HEK293 (cell line): ENCODE measurements at regions not wholly inside any gene's neighbourhood (a gene's known extent, or its start where the extent isn't known, plus 50 kb on each side); places are given as distances from the start of the nearest gene placed in this dataset.

Experiments
- FEZF1 ChIP-seq: fragments of 450-650 bp; formaldehyde crosslinking; IDR thresholded peaks from 2 replicates; pipeline ENCODE4 v1.5.1; 2016; ENCODE audit warnings: missing biosample characterization, missing genetic modification characterization
- HOXD13 ChIP-seq: sonication (generic); formaldehyde crosslinking; IDR thresholded peaks from 2 replicates; pipeline ENCODE4 v1.8.0; 2022; ENCODE audit warnings: missing genetic modification reagents, borderline replicate concordance
- KLF1 ChIP-seq: fragments of 450-650 bp; formaldehyde crosslinking; IDR thresholded peaks from 2 replicates; pipeline ENCODE4 v1.5.1; 2016; ENCODE audit warnings: missing biosample characterization, missing genetic modification characterization
- MZF1 ChIP-seq: fragments of 450-650 bp; formaldehyde crosslinking; IDR thresholded peaks from 2 replicates; pipeline ENCODE4 v1.5.1; 2017; ENCODE audit warnings: missing biosample characterization, missing genetic modification characterization, borderline replicate concordance
- OVOL3 ChIP-seq: fragments of 450-650 bp; formaldehyde crosslinking; IDR thresholded peaks from 2 replicates; pipeline ENCODE4 v1.5.1; 2016; ENCODE audit warnings: missing biosample characterization, missing genetic modification characterization
- ZEB2 ChIP-seq: fragments of 450-650 bp; formaldehyde crosslinking; IDR thresholded peaks from 2 replicates; pipeline ENCODE4 v1.5.1; 2016; ENCODE audit warnings: missing biosample characterization, missing genetic modification characterization
- ZFHX2 ChIP-seq: fragments of 450-650 bp; formaldehyde crosslinking; conservative IDR thresholded peaks from 2 replicates; pipeline ENCODE4 v1.5.1; 2016; ENCODE audit warnings: missing biosample characterization, missing genetic modification characterization
- ZNF19 ChIP-seq: fragments of 450-650 bp; formaldehyde crosslinking; IDR thresholded peaks from 2 replicates; pipeline ENCODE4; 2016; ENCODE audit warnings: missing biosample characterization, missing genetic modification characterization, low read depth
- ZNF2 ChIP-seq: fragments of 450-650 bp; formaldehyde crosslinking; IDR thresholded peaks from 2 replicates; pipeline ENCODE4 v1.5.1; 2016; ENCODE audit warnings: missing biosample characterization, missing genetic modification characterization
- ZNF202 ChIP-seq: fragments of 450-650 bp; formaldehyde crosslinking; IDR thresholded peaks from 2 replicates; pipeline ENCODE4 v1.5.1; 2016; ENCODE audit warnings: missing biosample characterization, missing genetic modification characterization, borderline replicate concordance
- ZNF221 ChIP-seq: fragments of 450-650 bp; formaldehyde crosslinking; IDR thresholded peaks from 2 replicates; pipeline ENCODE4 v1.5.1; 2017; ENCODE audit warnings: missing biosample characterization, missing genetic modification characterization, borderline replicate concordance
- ZNF335 ChIP-seq: fragments of 450-650 bp; formaldehyde crosslinking; conservative IDR thresholded peaks from 2 replicates; pipeline ENCODE4 v1.5.1; 2016; ENCODE audit warnings: missing biosample characterization, missing genetic modification characterization
- ZNF341 ChIP-seq: fragments of 450-650 bp; formaldehyde crosslinking; IDR thresholded peaks from 2 replicates; pipeline ENCODE4; 2016; ENCODE audit warnings: low read depth, missing biosample characterization, missing genetic modification characterization
- ZNF366 ChIP-seq: fragments of 450-650 bp; formaldehyde crosslinking; conservative IDR thresholded peaks from 2 replicates; pipeline ENCODE4 v1.5.1; 2016; ENCODE audit warnings: missing biosample characterization, missing genetic modification characterization
- ZNF394 ChIP-seq: fragments of 450-650 bp; formaldehyde crosslinking; IDR thresholded peaks from 2 replicates; pipeline ENCODE4 v1.5.1; 2016; ENCODE audit warnings: missing biosample characterization, missing genetic modification characterization, mild to moderate bottlenecking, moderate library complexity, borderline replicate concordance
- ZNF433 ChIP-seq: fragments of 450-650 bp; formaldehyde crosslinking; IDR thresholded peaks from 2 replicates; pipeline ENCODE4 v1.5.1; 2016; ENCODE audit warnings: missing biosample characterization, missing genetic modification characterization, low read depth
- ZNF513 ChIP-seq: fragments of 450-650 bp; IDR thresholded peaks from 2 replicates; pipeline ENCODE4 v1.5.1; 2018; ENCODE audit warnings: missing biosample characterization, missing genetic modification characterization
- ZNF610 ChIP-seq: fragments of 450-650 bp; formaldehyde crosslinking; IDR thresholded peaks from 2 replicates; pipeline ENCODE4 v1.5.1; 2016; ENCODE audit warnings: missing biosample characterization, missing genetic modification characterization, borderline replicate concordance
- ZNF629 ChIP-seq: fragments of 450-650 bp; formaldehyde crosslinking; IDR thresholded peaks from 2 replicates; pipeline ENCODE4 v1.5.1; 2017; ENCODE audit warnings: missing biosample characterization, missing genetic modification characterization
- ZNF654 ChIP-seq: fragments of 450-650 bp; formaldehyde crosslinking; IDR thresholded peaks from 2 replicates; pipeline ENCODE4 v1.5.1; 2016; ENCODE audit warnings: low read depth, missing biosample characterization, missing genetic modification characterization
- ZNF660 ChIP-seq: fragments of 450-650 bp; IDR thresholded peaks from 2 replicates; pipeline ENCODE4 v1.5.1; 2018; ENCODE audit warnings: missing biosample characterization, mild to moderate bottlenecking, missing genetic modification characterization
- ZSCAN30 ChIP-seq: fragments of 450-650 bp; IDR thresholded peaks from 2 replicates; pipeline ENCODE4 v1.5.1; 2018; ENCODE audit warnings: missing biosample characterization, mild to moderate bottlenecking, missing genetic modification characterization, moderate library complexity
- ZSCAN5A ChIP-seq: fragments of 450-650 bp; formaldehyde crosslinking; IDR thresholded peaks from 2 replicates; pipeline ENCODE4 v1.5.1; 2016; ENCODE audit warnings: missing biosample characterization, missing genetic modification characterization
- TF ChIP-seq, protein P1 (sequence below): fragments of 450-650 bp; formaldehyde crosslinking; IDR thresholded peaks from 2 replicates; pipeline ENCODE4 v1.5.1; 2016; ENCODE audit warnings: missing biosample characterization, missing genetic modification characterization
- TF ChIP-seq, protein P2 (sequence below): fragments of 450-650 bp; formaldehyde crosslinking; IDR thresholded peaks from 2 replicates; pipeline ENCODE4 v1.5.1; 2016; ENCODE audit warnings: missing biosample characterization, missing genetic modification characterization
- TF ChIP-seq, protein P3 (sequence below): fragments of 450-650 bp; formaldehyde crosslinking; IDR thresholded peaks from 2 replicates; pipeline ENCODE4 v1.5.1; 2016; ENCODE audit warnings: missing biosample characterization, missing genetic modification characterization
- TF ChIP-seq, protein P4 (sequence below): fragments of 450-650 bp; formaldehyde crosslinking; IDR thresholded peaks from 2 replicates; pipeline ENCODE4 v1.5.1; 2016; ENCODE audit warnings: missing biosample characterization, missing genetic modification characterization

DNA sequence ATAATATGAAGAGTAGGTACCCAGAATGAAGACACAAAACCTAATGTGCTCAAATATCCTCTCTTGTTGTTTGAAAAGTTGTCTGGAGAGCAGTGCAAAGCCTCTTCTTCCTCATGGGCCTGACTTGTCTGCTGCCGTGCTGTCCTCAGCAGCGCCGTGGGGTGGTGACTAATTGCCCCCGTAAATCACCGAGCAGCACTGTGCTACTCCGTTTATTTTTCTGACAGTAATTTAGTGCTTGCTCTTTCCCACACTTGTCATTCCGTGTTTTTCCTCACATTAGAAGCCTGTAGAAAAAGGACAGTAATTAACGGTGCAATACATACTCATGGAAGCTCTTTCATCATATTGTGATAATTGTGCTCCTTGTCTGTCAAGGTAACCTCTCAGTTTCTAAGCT is 114.8 kb upstream of the BARHL2 start (continued):
- TF ChIP-seq, protein P1, sequence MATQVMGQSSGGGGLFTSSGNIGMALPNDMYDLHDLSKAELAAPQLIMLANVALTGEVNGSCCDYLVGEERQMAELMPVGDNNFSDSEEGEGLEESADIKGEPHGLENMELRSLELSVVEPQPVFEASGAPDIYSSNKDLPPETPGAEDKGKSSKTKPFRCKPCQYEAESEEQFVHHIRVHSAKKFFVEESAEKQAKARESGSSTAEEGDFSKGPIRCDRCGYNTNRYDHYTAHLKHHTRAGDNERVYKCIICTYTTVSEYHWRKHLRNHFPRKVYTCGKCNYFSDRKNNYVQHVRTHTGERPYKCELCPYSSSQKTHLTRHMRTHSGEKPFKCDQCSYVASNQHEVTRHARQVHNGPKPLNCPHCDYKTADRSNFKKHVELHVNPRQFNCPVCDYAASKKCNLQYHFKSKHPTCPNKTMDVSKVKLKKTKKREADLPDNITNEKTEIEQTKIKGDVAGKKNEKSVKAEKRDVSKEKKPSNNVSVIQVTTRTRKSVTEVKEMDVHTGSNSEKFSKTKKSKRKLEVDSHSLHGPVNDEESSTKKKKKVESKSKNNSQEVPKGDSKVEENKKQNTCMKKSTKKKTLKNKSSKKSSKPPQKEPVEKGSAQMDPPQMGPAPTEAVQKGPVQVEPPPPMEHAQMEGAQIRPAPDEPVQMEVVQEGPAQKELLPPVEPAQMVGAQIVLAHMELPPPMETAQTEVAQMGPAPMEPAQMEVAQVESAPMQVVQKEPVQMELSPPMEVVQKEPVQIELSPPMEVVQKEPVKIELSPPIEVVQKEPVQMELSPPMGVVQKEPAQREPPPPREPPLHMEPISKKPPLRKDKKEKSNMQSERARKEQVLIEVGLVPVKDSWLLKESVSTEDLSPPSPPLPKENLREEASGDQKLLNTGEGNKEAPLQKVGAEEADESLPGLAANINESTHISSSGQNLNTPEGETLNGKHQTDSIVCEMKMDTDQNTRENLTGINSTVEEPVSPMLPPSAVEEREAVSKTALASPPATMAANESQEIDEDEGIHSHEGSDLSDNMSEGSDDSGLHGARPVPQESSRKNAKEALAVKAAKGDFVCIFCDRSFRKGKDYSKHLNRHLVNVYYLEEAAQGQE (tag by site-specific recombination), result no peak
- TF ChIP-seq ZNF629 (tag by site-specific recombination), result peak; percentile 70
- TF ChIP-seq, protein P2, sequence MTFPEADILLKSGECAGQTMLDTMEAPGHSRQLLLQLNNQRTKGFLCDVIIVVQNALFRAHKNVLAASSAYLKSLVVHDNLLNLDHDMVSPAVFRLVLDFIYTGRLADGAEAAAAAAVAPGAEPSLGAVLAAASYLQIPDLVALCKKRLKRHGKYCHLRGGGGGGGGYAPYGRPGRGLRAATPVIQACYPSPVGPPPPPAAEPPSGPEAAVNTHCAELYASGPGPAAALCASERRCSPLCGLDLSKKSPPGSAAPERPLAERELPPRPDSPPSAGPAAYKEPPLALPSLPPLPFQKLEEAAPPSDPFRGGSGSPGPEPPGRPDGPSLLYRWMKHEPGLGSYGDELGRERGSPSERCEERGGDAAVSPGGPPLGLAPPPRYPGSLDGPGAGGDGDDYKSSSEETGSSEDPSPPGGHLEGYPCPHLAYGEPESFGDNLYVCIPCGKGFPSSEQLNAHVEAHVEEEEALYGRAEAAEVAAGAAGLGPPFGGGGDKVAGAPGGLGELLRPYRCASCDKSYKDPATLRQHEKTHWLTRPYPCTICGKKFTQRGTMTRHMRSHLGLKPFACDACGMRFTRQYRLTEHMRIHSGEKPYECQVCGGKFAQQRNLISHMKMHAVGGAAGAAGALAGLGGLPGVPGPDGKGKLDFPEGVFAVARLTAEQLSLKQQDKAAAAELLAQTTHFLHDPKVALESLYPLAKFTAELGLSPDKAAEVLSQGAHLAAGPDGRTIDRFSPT (tag by site-specific recombination), result no peak
- TF ChIP-seq ZSCAN5A (tag by site-specific recombination), result no peak
- TF ChIP-seq KLF1 (tag by site-specific recombination), result no peak
- TF ChIP-seq ZNF202 (tag by site-specific recombination), result no peak
- no peak for TF ChIP-seq HOXD13 (CRISPR knock-in tag)
- TF ChIP-seq ZNF513, result peak; percentile 61; the same call in 1 of the 2 replicates
- no peak for TF ChIP-seq ZSCAN30 (tag by site-specific recombination)
- no peak for TF ChIP-seq ZNF433 (tag by site-specific recombination)
- TF ChIP-seq MZF1 (tag by site-specific recombination), result no peak
- TF ChIP-seq ZNF394 (tag by site-specific recombination), result peak; percentile 94
- TF ChIP-seq ZNF654, result no peak
- TF ChIP-seq, protein P3, sequence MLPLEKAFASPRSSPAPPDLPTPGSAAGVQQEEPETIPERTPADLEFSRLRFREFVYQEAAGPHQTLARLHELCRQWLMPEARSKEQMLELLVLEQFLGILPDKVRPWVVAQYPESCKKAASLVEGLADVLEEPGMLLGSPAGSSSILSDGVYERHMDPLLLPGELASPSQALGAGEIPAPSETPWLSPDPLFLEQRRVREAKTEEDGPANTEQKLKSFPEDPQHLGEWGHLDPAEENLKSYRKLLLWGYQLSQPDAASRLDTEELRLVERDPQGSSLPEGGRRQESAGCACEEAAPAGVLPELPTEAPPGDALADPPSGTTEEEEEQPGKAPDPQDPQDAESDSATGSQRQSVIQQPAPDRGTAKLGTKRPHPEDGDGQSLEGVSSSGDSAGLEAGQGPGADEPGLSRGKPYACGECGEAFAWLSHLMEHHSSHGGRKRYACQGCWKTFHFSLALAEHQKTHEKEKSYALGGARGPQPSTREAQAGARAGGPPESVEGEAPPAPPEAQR (tag by site-specific recombination), result no peak
- TF ChIP-seq ZNF341 (tag by site-specific recombination), result no peak
- peak; percentile 78 for TF ChIP-seq ZEB2 (tag by site-specific recombination)
- no peak for TF ChIP-seq ZNF19
- no peak for TF ChIP-seq ZNF660 (tag by site-specific recombination)
- TF ChIP-seq ZNF366 (tag by site-specific recombination), result 0 out of 2 replicates have a peak, but pooled peaks have one; percentile 41
- TF ChIP-seq ZNF335 (tag by site-specific recombination), result 0 out of 2 replicates have a peak, but pooled peaks have one; percentile 42
- no peak for TF ChIP-seq OVOL3 (tag by site-specific recombination)
- peak; percentile 90 for TF ChIP-seq FEZF1 (tag by site-specific recombination)
- TF ChIP-seq, protein P4, sequence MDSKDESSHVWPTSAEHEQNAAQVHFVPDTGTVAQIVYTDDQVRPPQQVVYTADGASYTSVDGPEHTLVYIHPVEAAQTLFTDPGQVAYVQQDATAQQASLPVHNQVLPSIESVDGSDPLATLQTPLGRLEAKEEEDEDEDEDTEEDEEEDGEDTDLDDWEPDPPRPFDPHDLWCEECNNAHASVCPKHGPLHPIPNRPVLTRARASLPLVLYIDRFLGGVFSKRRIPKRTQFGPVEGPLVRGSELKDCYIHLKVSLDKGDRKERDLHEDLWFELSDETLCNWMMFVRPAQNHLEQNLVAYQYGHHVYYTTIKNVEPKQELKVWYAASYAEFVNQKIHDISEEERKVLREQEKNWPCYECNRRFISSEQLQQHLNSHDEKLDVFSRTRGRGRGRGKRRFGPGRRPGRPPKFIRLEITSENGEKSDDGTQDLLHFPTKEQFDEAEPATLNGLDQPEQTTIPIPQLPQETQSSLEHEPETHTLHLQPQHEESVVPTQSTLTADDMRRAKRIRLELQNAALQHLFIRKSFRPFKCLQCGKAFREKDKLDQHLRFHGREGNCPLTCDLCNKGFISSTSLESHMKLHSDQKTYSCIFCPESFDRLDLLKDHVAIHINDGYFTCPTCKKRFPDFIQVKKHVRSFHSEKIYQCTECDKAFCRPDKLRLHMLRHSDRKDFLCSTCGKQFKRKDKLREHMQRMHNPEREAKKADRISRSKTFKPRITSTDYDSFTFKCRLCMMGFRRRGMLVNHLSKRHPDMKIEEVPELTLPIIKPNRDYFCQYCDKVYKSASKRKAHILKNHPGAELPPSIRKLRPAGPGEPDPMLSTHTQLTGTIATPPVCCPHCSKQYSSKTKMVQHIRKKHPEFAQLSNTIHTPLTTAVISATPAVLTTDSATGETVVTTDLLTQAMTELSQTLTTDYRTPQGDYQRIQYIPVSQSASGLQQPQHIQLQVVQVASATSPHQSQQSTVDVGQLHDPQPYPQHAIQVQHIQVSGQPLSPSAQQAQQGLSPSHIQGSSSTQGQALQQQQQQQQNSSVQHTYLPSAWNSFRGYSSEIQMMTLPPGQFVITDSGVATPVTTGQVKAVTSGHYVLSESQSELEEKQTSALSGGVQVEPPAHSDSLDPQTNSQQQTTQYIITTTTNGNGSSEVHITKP, result no peak
- no peak for TF ChIP-seq ZNF221 (tag by site-specific recombination)
- TF ChIP-seq ZNF610, result no peak
- no peak for TF ChIP-seq ZFHX2 (tag by site-specific recombination)
- peak; percentile 80 for TF ChIP-seq ZNF2 (tag by site-specific recombination)
